ENCODE measurements at regions not wholly inside any gene's neighbourhood (a gene's known extent, or its start where the extent isn't known, plus 50 kb on each side); places are given as distances from the start of the nearest gene placed in this dataset.

GRCh38 chr6:110538416-110539160 lies 62.2 kb upstream of the SLC22A16 start:
- no peak for DNase-seq (ENCODE audit: low read depth)

- DNase-seq (ENCODE audit: low read depth), result no peak
These were observed 61.1 kb upstream of the SLC22A16 start for GRCh38 chr6:110537208-110538123.

- no peak for DNase-seq (ENCODE audit: low read depth)
These were observed 58.5 kb upstream of the SLC22A16 start for GRCh38 chr6:110534731-110535492.

DNA sequence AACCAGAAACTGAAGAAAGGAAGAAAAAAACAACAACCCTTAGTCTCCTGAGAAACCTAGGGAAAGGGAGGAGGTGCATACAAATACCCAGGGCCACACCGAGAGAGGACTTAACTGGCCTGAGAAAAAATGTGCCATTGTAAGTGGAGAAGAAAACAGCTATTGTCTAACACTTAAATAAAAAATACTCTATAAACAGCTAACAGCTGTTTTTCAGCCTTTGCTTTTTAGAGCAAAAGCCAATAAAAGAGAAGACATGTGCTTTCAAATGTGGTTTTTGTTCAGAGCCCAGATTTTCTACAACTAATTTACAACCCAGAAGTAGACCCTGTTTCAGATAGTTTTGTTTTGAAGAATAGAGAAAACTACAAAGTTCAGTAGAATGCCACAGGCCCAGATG lies 56.0 kb upstream of the SLC22A16 start:
- no peak for DNase-seq (ENCODE audit: low read depth)

- DNase-seq (ENCODE audit: low read depth), result no peak
These were observed 54.3 kb upstream of the SLC22A16 start for GRCh38 chr6:110530671-110531070.

- no peak for DNase-seq (ENCODE audit: low read depth)
These were observed 53.5 kb upstream of the SLC22A16 start for GRCh38 chr6:110529907-110530306.

DNA sequence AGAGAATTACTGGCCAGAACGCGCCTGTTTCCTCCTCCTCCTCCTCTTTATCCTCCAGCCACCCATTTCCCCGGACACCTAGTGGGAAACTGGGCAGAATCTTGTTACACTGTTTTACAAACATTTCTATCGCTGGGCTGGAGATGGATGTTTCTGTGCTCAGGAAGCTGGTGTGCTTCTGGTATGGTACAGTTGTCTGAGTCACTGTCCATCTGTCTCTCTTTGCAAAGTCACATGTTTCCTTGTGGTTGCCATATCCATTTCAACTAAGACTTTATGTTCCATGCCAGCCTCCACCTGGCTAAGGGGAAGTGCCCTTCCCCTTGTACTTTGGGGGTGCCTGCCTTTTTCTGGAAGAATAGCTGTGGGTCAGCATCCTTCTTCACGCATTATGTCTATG lies 52.9 kb upstream of the SLC22A16 start:
- DNase-seq (ENCODE audit: low read depth), result no peak

- no peak for DNase-seq (ENCODE audit: low read depth)
These were observed 52.5 kb upstream of the SLC22A16 start for GRCh38 chr6:110528930-110529325.

GRCh38 chr6:110528101-110528929 lies 51.9 kb upstream of the SLC22A16 start:
- DNase-seq (ENCODE audit: low read depth), result peak; percentile 26

- DNase-seq (ENCODE audit: low read depth), result no peak
These were observed 51.1 kb upstream of the SLC22A16 start for GRCh38 chr6:110527516-110527915.

DNA sequence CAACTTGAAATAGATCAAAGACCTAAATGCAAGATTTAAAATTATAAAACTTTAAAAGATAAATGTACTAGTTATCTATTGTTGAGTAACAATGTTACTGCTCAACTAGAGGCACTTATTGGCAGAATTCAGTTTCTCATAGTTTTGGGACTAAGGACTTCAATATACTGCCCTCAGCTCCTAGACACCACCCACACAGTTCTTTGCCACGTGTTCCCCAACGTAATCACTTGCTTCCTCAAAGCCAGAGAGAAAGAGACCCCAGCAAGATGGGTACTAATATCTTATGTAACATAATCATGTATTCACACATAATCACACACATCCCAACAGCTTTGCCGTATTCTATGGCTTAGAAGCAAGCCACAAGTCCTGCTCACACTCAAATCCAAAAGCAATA lies 50.3 kb upstream of the SLC22A16 start:
- no peak for DNase-seq (ENCODE audit: low read depth)

Measured in T follicular helper cell (primary cell).